SK-N-SH treated with all-trans-retinoic acid at 6 μM for 48 hours (cell line): ENCODE measurements at regions not wholly inside any gene's neighbourhood (a gene's known extent, or its start where the extent isn't known, plus 50 kb on each side); places are given as distances from the start of the nearest gene placed in this dataset.

ENCODE experiments used
- BACH2 ChIP-seq: fragments of 250-450 bp; sonication (Bioruptor Pico); IDR thresholded peaks from 2 replicates; pipeline ENCODE4 v1.9.0; 2021; ENCODE audit warnings: mild to moderate bottlenecking, borderline replicate concordance
- ISL1 ChIP-seq: fragments of 250-450 bp; sonication (Bioruptor Pico); IDR thresholded peaks from 2 replicates; pipeline ENCODE4 v2.1.2; 2022; ENCODE audit warnings: mild to moderate bottlenecking, moderate library complexity
- RARB ChIP-seq: fragments of 250-450 bp; sonication (Bioruptor Pico); IDR thresholded peaks from 2 replicates; pipeline ENCODE4 v1.8.0; 2021; ENCODE audit warnings: mild to moderate bottlenecking, moderate library complexity
- TCF4 ChIP-seq: fragments of 250-450 bp; sonication (Bioruptor Pico); IDR thresholded peaks from 2 replicates; pipeline ENCODE4 v1.8.0; 2021; ENCODE audit warnings: mild to moderate bottlenecking, moderate library complexity, borderline replicate concordance
- TOX ChIP-seq: fragments of 250-450 bp; sonication (Bioruptor Pico); IDR thresholded peaks from 2 replicates; pipeline ENCODE4 v1.8.0; 2021; ENCODE audit warnings: mild to moderate bottlenecking, moderate library complexity, borderline replicate concordance
- ZC3H10 ChIP-seq: fragments of 250-450 bp; sonication (Bioruptor Pico); IDR thresholded peaks from 2 replicates; pipeline ENCODE4 v1.5.1; 2021; ENCODE audit warnings: mild to moderate bottlenecking, moderate library complexity
- ZFP3 ChIP-seq: fragments of 250-450 bp; sonication (Bioruptor Pico); IDR thresholded peaks from 2 replicates; pipeline ENCODE4 v1.5.0; 2020; ENCODE audit warnings: mild to moderate bottlenecking, moderate library complexity
- ZFP30 ChIP-seq: fragments of 450-650 bp; formaldehyde crosslinking; IDR thresholded peaks from 2 replicates; pipeline ENCODE4 v1.5.0; 2022; ENCODE audit warnings: mild to moderate bottlenecking, moderate library complexity
- ZNF8 ChIP-seq: fragments of 450-650 bp; formaldehyde crosslinking; IDR thresholded peaks from 2 replicates; pipeline ENCODE4 v1.5.0; 2020; ENCODE audit warnings: mild to moderate bottlenecking, moderate library complexity
- TF ChIP-seq, protein P1 (sequence below): fragments of 250-450 bp; sonication (Bioruptor Pico); IDR thresholded peaks from 2 replicates; pipeline ENCODE4 v1.5.1; 2021; ENCODE audit warnings: mild to moderate bottlenecking, moderate library complexity
- TF ChIP-seq, protein P2 (sequence below): fragments of 250-450 bp; sonication (Bioruptor Pico); IDR thresholded peaks from 2 replicates; pipeline ENCODE4 v1.8.0; 2021; ENCODE audit warnings: low read depth, mild to moderate bottlenecking, moderate library complexity, borderline replicate concordance
- TF ChIP-seq, protein P3 (sequence below): fragments of 250-450 bp; sonication (Bioruptor Pico); IDR thresholded peaks from 2 replicates; pipeline ENCODE4 v1.5.0; 2020; ENCODE audit warnings: mild to moderate bottlenecking, moderate library complexity

GRCh38 chr2:200101922-200102321 is 146.5 kb downstream of the MAIP1 start:
- TF ChIP-seq ZFP3 (CRISPR knock-in tag) (no peak), RARB (CRISPR knock-in tag) (no peak), TCF4 (no peak), ZNF8 (CRISPR knock-in tag) (no peak), ZFP30 (CRISPR knock-in tag) (no peak), BACH2 (CRISPR knock-in tag) (no peak), ISL1 (CRISPR knock-in tag) (no peak), TOX (no peak), ZC3H10 (CRISPR knock-in tag) (no peak)
- TF ChIP-seq, protein P1, sequence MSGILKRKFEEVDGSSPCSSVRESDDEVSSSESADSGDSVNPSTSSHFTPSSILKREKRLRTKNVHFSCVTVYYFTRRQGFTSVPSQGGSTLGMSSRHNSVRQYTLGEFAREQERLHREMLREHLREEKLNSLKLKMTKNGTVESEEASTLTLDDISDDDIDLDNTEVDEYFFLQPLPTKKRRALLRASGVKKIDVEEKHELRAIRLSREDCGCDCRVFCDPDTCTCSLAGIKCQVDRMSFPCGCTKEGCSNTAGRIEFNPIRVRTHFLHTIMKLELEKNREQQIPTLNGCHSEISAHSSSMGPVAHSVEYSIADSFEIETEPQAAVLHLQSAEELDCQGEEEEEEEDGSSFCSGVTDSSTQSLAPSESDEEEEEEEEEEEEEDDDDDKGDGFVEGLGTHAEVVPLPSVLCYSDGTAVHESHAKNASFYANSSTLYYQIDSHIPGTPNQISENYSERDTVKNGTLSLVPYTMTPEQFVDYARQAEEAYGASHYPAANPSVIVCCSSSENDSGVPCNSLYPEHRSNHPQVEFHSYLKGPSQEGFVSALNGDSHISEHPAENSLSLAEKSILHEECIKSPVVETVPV (CRISPR knock-in tag): no peak
- TF ChIP-seq, protein P2, sequence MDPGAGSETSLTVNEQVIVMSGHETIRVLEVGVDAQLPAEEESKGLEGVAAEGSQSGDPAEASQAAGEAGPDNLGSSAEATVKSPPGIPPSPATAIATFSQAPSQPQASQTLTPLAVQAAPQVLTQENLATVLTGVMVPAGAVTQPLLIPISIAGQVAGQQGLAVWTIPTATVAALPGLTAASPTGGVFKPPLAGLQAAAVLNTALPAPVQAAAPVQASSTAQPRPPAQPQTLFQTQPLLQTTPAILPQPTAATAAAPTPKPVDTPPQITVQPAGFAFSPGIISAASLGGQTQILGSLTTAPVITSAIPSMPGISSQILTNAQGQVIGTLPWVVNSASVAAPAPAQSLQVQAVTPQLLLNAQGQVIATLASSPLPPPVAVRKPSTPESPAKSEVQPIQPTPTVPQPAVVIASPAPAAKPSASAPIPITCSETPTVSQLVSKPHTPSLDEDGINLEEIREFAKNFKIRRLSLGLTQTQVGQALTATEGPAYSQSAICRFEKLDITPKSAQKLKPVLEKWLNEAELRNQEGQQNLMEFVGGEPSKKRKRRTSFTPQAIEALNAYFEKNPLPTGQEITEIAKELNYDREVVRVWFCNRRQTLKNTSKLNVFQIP: no peak
- TF ChIP-seq, protein P3, sequence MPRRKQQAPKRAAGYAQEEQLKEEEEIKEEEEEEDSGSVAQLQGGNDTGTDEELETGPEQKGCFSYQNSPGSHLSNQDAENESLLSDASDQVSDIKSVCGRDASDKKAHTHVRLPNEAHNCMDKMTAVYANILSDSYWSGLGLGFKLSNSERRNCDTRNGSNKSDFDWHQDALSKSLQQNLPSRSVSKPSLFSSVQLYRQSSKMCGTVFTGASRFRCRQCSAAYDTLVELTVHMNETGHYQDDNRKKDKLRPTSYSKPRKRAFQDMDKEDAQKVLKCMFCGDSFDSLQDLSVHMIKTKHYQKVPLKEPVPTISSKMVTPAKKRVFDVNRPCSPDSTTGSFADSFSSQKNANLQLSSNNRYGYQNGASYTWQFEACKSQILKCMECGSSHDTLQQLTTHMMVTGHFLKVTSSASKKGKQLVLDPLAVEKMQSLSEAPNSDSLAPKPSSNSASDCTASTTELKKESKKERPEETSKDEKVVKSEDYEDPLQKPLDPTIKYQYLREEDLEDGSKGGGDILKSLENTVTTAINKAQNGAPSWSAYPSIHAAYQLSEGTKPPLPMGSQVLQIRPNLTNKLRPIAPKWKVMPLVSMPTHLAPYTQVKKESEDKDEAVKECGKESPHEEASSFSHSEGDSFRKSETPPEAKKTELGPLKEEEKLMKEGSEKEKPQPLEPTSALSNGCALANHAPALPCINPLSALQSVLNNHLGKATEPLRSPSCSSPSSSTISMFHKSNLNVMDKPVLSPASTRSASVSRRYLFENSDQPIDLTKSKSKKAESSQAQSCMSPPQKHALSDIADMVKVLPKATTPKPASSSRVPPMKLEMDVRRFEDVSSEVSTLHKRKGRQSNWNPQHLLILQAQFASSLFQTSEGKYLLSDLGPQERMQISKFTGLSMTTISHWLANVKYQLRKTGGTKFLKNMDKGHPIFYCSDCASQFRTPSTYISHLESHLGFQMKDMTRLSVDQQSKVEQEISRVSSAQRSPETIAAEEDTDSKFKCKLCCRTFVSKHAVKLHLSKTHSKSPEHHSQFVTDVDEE (CRISPR knock-in tag): no peak
